Thoracic aorta (tissue), 2 donors: ENCODE measurements at regions not wholly inside any gene's neighbourhood (a gene's known extent, or its start where the extent isn't known, plus 50 kb on each side); places are given as distances from the start of the nearest gene placed in this dataset.
A peak's percentile ranks its signal among the peaks of the same experiment; 100 is the strongest.
"Not testable (repeated sequence)": the region's sequence is repeated elsewhere in the genome, so short reads cannot be mapped to it uniquely, and the experiment has no call there.

Experiments
- ATAC-seq: fragments of 150-250 bp; one replicate; pipeline ENCODE4 v1.8.0; 2017; ENCODE audit warnings: low read depth; ENCODE audit not compliant: insufficient number of reproducible peaks, low FRiP score
- DNase-seq: peaks from one replicate; pipeline ENCODE4 v3.0.0-alpha.2; 2020; ENCODE audit warnings: low spot score
- H3K27ac ChIP-seq, 2 donors: fragments of 200-600 bp; sonication (generic); 1 replicate in 1 of 2; 2 replicates in 1 of 2; pipeline ENCODE4 v1.5.1; 2016; ENCODE audit warnings: mild to moderate bottlenecking in 2 of 2, moderate library complexity in 2 of 2
- H3K27me3 ChIP-seq: fragments of 200-600 bp; sonication (generic); replicated peaks from 2 replicates; pipeline ENCODE4 v1.6.0; 2016; ENCODE audit warnings: mild to moderate bottlenecking; ENCODE audit not compliant: insufficient read depth
- H3K36me3 ChIP-seq: fragments of 200-600 bp; sonication (generic); one replicate; pipeline ENCODE4 v1.5.1; 2016
- H3K4me1 ChIP-seq, 2 donors: fragments of 200-600 bp; sonication (generic); 1 replicate in 1 of 2; 2 replicates in 1 of 2; pipeline versions ENCODE4 v1.5.1 to v1.6.0; 2016; ENCODE audit warnings: low read depth in 2 of 2, mild to moderate bottlenecking in 1 of 2; ENCODE audit not compliant: control insufficient read depth in 1 of 2
- H3K4me3 ChIP-seq: fragments of 200-600 bp; sonication (generic); 2 replicates; pipeline ENCODE4 v1.5.1; 2016; ENCODE audit warnings: mild to moderate bottlenecking
- H3K9me3 ChIP-seq: fragments of 200-600 bp; sonication (generic); 2 replicates; pipeline ENCODE4 v1.5.1; 2016
- CTCF ChIP-seq: fragments of 200-600 bp; sonication (generic); IDR thresholded peaks from one replicate; pipeline ENCODE4 v1.5.1; 2019; ENCODE audit warnings: antibody characterized with exemption

GRCh38 chr9:40993842-40994241 is 134.6 kb downstream of the FOXD4L6 start:
- not testable (repeated sequence) for DNase-seq, H3K36me3 ChIP-seq, H3K27me3 ChIP-seq, H3K27ac ChIP-seq, ATAC-seq, H3K9me3 ChIP-seq
- peak overlapping the region; percentile 76 for H3K4me3 ChIP-seq
- peaks cover 29 to 47% of the 10 kb centered on the region in 2 donors for H3K4me1 ChIP-seq

GRCh38 chr9:40993375-40993774 is 135.1 kb downstream of the FOXD4L6 start:
- H3K4me3 ChIP-seq: peak overlapping the region; percentile 76
- H3K9me3 ChIP-seq, H3K27me3 ChIP-seq, H3K27ac ChIP-seq, ATAC-seq, H3K36me3 ChIP-seq, DNase-seq: not testable (repeated sequence)
- peaks cover 29 to 47% of the 10 kb centered on the region in 2 donors for H3K4me1 ChIP-seq

GRCh38 chr9:40992472-40992821 is 136.0 kb downstream of the FOXD4L6 start:
- H3K36me3 ChIP-seq, ATAC-seq, H3K9me3 ChIP-seq, H3K27me3 ChIP-seq: not testable (repeated sequence)
- Histone ChIP-seq H3K4me1 (peaks cover 24 to 44% of the 10 kb centered on the region in 2 donors), H3K4me3 (peak overlapping the region; percentile 76), H3K27ac (peak overlapping the region; percentile 85 to 94)
- DNase-seq: peak; percentile 22

- peak; percentile 100 for ATAC-seq
- Histone ChIP-seq H3K4me3 (peak overlapping the region; percentile 76), H3K4me1 (peaks cover 22 to 39% of the 10 kb centered on the region in 2 donors), H3K27ac (peak overlapping the region; percentile 85 to 94)
- not testable (repeated sequence) for H3K27me3 ChIP-seq, H3K36me3 ChIP-seq, H3K9me3 ChIP-seq
- TF ChIP-seq CTCF: peak; percentile 85
- peak; percentile 95 for DNase-seq
Observed at GRCh38 chr9:40991741-40992471, 136.6 kb downstream of the FOXD4L6 start.

GRCh38 chr9:40991100-40991740 is 137.3 kb downstream of the FOXD4L6 start:
- not testable (repeated sequence) for H3K27me3 ChIP-seq, DNase-seq, ATAC-seq, H3K36me3 ChIP-seq, H3K9me3 ChIP-seq
- Histone ChIP-seq H3K4me1 (peaks cover 22 to 33% of the 10 kb centered on the region in 2 donors), H3K27ac (peak overlapping the region; percentile 85 to 94), H3K4me3 (peak overlapping the region; percentile 76)

- H3K36me3 ChIP-seq, H3K27ac ChIP-seq, H3K27me3 ChIP-seq, H3K4me1 ChIP-seq, H3K9me3 ChIP-seq, ATAC-seq, H3K4me3 ChIP-seq, DNase-seq: not testable (repeated sequence)
Observed at GRCh38 chr9:40986332-40986731, 142.1 kb downstream of the FOXD4L6 start.

- DNase-seq, H3K27me3 ChIP-seq, H3K4me1 ChIP-seq, ATAC-seq, H3K4me3 ChIP-seq, H3K9me3 ChIP-seq, H3K36me3 ChIP-seq, H3K27ac ChIP-seq: not testable (repeated sequence)
Observed at GRCh38 chr9:40975351-40975750, 153.1 kb downstream of the FOXD4L6 start.

GRCh38 chr9:40974912-40975311 is 153.6 kb downstream of the FOXD4L6 start:
- H3K9me3 ChIP-seq, H3K4me1 ChIP-seq, ATAC-seq, H3K36me3 ChIP-seq, H3K4me3 ChIP-seq, DNase-seq, H3K27me3 ChIP-seq, H3K27ac ChIP-seq: not testable (repeated sequence)

GRCh38 chr9:40971773-40972172 is 156.7 kb downstream of the FOXD4L6 start:
- not testable (repeated sequence) for H3K27ac ChIP-seq, H3K36me3 ChIP-seq, DNase-seq, H3K4me1 ChIP-seq, H3K9me3 ChIP-seq, H3K27me3 ChIP-seq, ATAC-seq, H3K4me3 ChIP-seq

GRCh38 chr9:40970340-40970739 is 158.1 kb downstream of the FOXD4L6 start:
- not testable (repeated sequence) for H3K36me3 ChIP-seq, DNase-seq, ATAC-seq, H3K4me3 ChIP-seq, H3K4me1 ChIP-seq, H3K27me3 ChIP-seq, H3K9me3 ChIP-seq, H3K27ac ChIP-seq

GRCh38 chr9:40962461-40962860 is 166.0 kb downstream of the FOXD4L6 start:
- H3K4me3 ChIP-seq, H3K27me3 ChIP-seq, H3K9me3 ChIP-seq, H3K4me1 ChIP-seq, DNase-seq, H3K27ac ChIP-seq, H3K36me3 ChIP-seq, ATAC-seq: not testable (repeated sequence)
